PC-9 (cell line): ENCODE measurements at regions not wholly inside any gene's neighbourhood (a gene's known extent, or its start where the extent isn't known, plus 50 kb on each side); places are given as distances from the start of the nearest gene placed in this dataset.

Source experiments
- BruUV-seq: library from RNA; stranded (reverse); fragments of 400-500 nt; replicated peaks from 2 replicates; lab custom pipeline; 2021; lab: Mats Ljungman, UMichigan
- CTCF ChIA-PET: fragments of 300-600 bp; sonication (Branson Sonifier 250); formaldehyde crosslinking; loops from one replicate; lab custom pipeline; 2022; ENCODE audit warnings: antibody characterized with exemption; lab: Charles Lee
- POLR2A ChIA-PET: fragments of 300-600 bp; sonication (Branson Sonifier 250); formaldehyde crosslinking; loops from one replicate; lab custom pipeline; 2022; ENCODE audit warnings: antibody characterized with exemption; ENCODE audit not compliant: unreplicated experiment; lab: Charles Lee
- DNase-seq, 2 experiments: peaks; one replicate each; pipeline versions ENCODE4 v3.0.0 to v3.0.0-alpha.2; 2015 to 2022; ENCODE audit warnings: mixed read lengths in 1 of 2
- H2AFZ ChIP-seq: fragments of 200-600 bp; sonication (generic); 2 replicates; pipeline ENCODE4 v1.8.1; 2017; ENCODE audit warnings: antibody characterized with exemption
- H3F3A ChIP-seq: fragments of 200-600 bp; sonication (generic); 2 replicates; pipeline ENCODE4 v1.8.1; 2017; ENCODE audit warnings: antibody characterized with exemption, mild to moderate bottlenecking, low read depth; ENCODE audit not compliant: insufficient read depth
- H3K27ac ChIP-seq: fragments of 200-600 bp; sonication (generic); 2 replicates; pipeline ENCODE4 v1.6.1; 2016; ENCODE audit warnings: mixed run types
- H3K27me3 ChIP-seq: fragments of 200-600 bp; sonication (generic); 2 replicates; pipeline ENCODE4 v1.6.1; 2016; ENCODE audit warnings: low read depth, mixed run types; ENCODE audit not compliant: insufficient read depth
- H3K36me3 ChIP-seq: fragments of 200-600 bp; sonication (generic); 2 replicates; pipeline ENCODE4 v1.6.1; 2016; ENCODE audit warnings: low read depth, mixed run types
- H3K4me1 ChIP-seq: fragments of 200-600 bp; sonication (generic); replicated peaks from 2 replicates; pipeline ENCODE4 v1.6.1; 2016; ENCODE audit warnings: mixed run types; ENCODE audit not compliant: insufficient read depth
- H3K4me2 ChIP-seq: fragments of 200-600 bp; sonication (generic); 2 replicates; pipeline ENCODE4 v1.6.1; 2017; ENCODE audit warnings: mixed run types
- H3K4me3 ChIP-seq: fragments of 200-600 bp; sonication (generic); 2 replicates; pipeline ENCODE4 v1.6.1; 2016; ENCODE audit warnings: mixed run types
- H3K79me2 ChIP-seq: fragments of 200-600 bp; sonication (generic); 2 replicates; pipeline ENCODE4 v1.6.1; 2017; ENCODE audit warnings: low read depth, mixed run types
- H3K9me2 ChIP-seq: fragments of 200-600 bp; sonication (generic); 2 replicates; pipeline ENCODE4 v1.8.1; 2017; ENCODE audit warnings: mild to moderate bottlenecking; ENCODE audit not compliant: insufficient read depth
- H3K9me3 ChIP-seq: fragments of 200-600 bp; sonication (generic); 2 replicates; pipeline ENCODE4 v1.8.1; 2016; ENCODE audit warnings: low read depth; ENCODE audit not compliant: insufficient read depth
- H4K20me1 ChIP-seq: fragments of 200-600 bp; sonication (generic); 2 replicates; pipeline ENCODE4 v1.8.1; 2017; ENCODE audit not compliant: insufficient read depth
- EZH2 ChIP-seq: fragments of 200-600 bp; sonication (generic); IDR thresholded peaks from 2 replicates; pipeline ENCODE4 v1.8.0; 2017; ENCODE audit warnings: antibody characterized with exemption, low read depth
- intact Hi-C: fragments of 100-400 bp; cut with micrococcal nuclease; formaldehyde crosslinking; loops from one replicate; pipeline ENCODE4 v1.10.0; 2022; ENCODE audit not compliant: unreplicated experiment
- TF ChIP-seq, protein P1 (sequence below): fragments of 200-600 bp; sonication (generic); conservative IDR thresholded peaks from 2 replicates; pipeline ENCODE4 v1.6.1; 2017; ENCODE audit warnings: mixed run types, antibody characterized with exemption, mild to moderate bottlenecking, moderate library complexity

DNA sequence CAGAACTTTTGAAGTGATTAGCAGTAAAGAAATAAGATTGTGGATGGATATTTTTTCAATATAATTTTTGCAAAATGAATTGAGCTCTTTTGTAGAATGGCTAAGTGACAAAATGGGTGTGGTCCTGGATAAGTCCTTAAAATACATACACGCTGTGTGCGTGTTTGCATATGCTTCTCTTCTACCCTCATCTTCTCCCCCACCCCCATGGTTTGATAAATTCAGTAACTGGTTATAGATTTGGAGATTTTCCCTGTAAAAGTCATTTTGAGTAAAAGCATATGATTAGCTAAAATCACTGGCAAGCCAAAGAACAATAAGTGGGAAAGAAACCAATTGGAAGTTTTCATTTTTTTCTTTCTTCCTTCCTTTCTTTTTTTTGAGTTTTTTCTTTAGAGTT is 453.9 kb upstream of the MDFIC2 start:
- intact Hi-C loops, result no loop called here
- Histone ChIP-seq H4K20me1 (no peaks in the 10 kb centered on the region), H3K4me2 (no peak overlapping the region), H2AFZ (no peak overlapping the region), H3F3A (no peaks in the 10 kb centered on the region), H3K9me3 (no peaks in the 10 kb centered on the region), H3K4me3 (no peak overlapping the region), H3K27me3 (no peaks in the 10 kb centered on the region; the same call in 1 of the 2 replicates), H3K9me2 (no peaks in the 10 kb centered on the region), H3K27ac (no peak overlapping the region), H3K36me3 (no peaks in the 10 kb centered on the region), H3K79me2 (no peaks in the 10 kb centered on the region), H3K4me1 (no peaks in the 10 kb centered on the region)
- no TSS peak for BruUV-seq
- POLR2A ChIA-PET, result interaction anchor here (0.6 kb wide), 1 partner anchor 199 kb away, joined by 6 read pairs; no protein-coding TSS in a partner anchor
- TF ChIP-seq, protein P1, sequence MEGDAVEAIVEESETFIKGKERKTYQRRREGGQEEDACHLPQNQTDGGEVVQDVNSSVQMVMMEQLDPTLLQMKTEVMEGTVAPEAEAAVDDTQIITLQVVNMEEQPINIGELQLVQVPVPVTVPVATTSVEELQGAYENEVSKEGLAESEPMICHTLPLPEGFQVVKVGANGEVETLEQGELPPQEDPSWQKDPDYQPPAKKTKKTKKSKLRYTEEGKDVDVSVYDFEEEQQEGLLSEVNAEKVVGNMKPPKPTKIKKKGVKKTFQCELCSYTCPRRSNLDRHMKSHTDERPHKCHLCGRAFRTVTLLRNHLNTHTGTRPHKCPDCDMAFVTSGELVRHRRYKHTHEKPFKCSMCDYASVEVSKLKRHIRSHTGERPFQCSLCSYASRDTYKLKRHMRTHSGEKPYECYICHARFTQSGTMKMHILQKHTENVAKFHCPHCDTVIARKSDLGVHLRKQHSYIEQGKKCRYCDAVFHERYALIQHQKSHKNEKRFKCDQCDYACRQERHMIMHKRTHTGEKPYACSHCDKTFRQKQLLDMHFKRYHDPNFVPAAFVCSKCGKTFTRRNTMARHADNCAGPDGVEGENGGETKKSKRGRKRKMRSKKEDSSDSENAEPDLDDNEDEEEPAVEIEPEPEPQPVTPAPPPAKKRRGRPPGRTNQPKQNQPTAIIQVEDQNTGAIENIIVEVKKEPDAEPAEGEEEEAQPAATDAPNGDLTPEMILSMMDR, result no peak
- no peak for TF ChIP-seq EZH2
- CTCF ChIA-PET, result no interaction called here
- no peak for DNase-seq

DNA sequence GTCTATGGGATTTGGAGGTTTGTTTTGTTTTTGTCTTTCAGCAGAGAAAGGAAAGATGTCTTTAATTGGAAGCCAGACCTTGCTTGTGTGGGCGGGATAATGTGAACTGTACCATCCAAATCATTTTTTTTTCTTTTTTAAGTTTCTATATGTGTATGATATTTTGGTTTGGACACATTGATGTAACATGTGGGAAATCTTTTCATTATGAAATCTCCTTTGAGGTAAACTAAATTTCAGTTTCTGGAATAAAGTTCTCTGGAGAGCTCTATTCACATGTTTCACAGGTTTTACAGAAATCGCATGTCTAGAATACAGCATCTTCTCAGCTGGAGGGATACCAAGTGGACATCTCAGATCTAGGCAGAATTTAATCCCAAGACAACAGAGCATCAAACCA is 451.5 kb upstream of the MDFIC2 start:
- intact Hi-C loops, result no loop called here
- TF ChIP-seq EZH2, result no peak
- TF ChIP-seq, protein P1, result no peak
- no peak overlapping the region for H3K4me3 ChIP-seq
- no peaks in the 10 kb centered on the region for H3K4me1 ChIP-seq
- no peaks in the 10 kb centered on the region for H4K20me1 ChIP-seq
- no peak for DNase-seq
- H3F3A ChIP-seq, result no peaks in the 10 kb centered on the region
- H3K9me3 ChIP-seq, result no peaks in the 10 kb centered on the region
- no peak overlapping the region for H3K27ac ChIP-seq
- no peaks in the 10 kb centered on the region for H3K36me3 ChIP-seq
- BruUV-seq, result no TSS peak
- POLR2A ChIA-PET, result no interaction called here
- H3K9me2 ChIP-seq, result no peaks in the 10 kb centered on the region
- CTCF ChIA-PET, result no interaction called here
- no peaks in the 10 kb centered on the region for H3K79me2 ChIP-seq
- H3K27me3 ChIP-seq, result no peaks in the 10 kb centered on the region; the same call in 1 of the 2 replicates
- no peak overlapping the region for H3K4me2 ChIP-seq
- H2AFZ ChIP-seq, result no peak overlapping the region

GRCh38 chr3:70757658-70758057 is 445.2 kb upstream of the MDFIC2 start:
- Histone ChIP-seq H3K79me2 (no peaks in the 10 kb centered on the region), H3K27me3 (peaks cover 4% of the 10 kb centered on the region; the same call in 1 of the 2 replicates), H3K9me2 (no peaks in the 10 kb centered on the region), H3K9me3 (no peaks in the 10 kb centered on the region), H3K36me3 (no peaks in the 10 kb centered on the region), H4K20me1 (no peaks in the 10 kb centered on the region), H3K4me2 (no peak overlapping the region), H3K4me1 (no peaks in the 10 kb centered on the region), H2AFZ (no peak overlapping the region), H3K27ac (no peak overlapping the region), H3F3A (no peaks in the 10 kb centered on the region), H3K4me3 (no peak overlapping the region)
- POLR2A ChIA-PET, result no interaction called here
- no peak for DNase-seq
- CTCF ChIA-PET, result no interaction called here
- intact Hi-C loops, result no loop called here
- no peak for TF ChIP-seq EZH2
- TF ChIP-seq, protein P1, result no peak
- no TSS peak for BruUV-seq
